ENCODE measurements at regions not wholly inside any gene's neighbourhood (a gene's known extent, or its start where the extent isn't known, plus 50 kb on each side); places are given as distances from the start of the nearest gene placed in this dataset.

DNA sequence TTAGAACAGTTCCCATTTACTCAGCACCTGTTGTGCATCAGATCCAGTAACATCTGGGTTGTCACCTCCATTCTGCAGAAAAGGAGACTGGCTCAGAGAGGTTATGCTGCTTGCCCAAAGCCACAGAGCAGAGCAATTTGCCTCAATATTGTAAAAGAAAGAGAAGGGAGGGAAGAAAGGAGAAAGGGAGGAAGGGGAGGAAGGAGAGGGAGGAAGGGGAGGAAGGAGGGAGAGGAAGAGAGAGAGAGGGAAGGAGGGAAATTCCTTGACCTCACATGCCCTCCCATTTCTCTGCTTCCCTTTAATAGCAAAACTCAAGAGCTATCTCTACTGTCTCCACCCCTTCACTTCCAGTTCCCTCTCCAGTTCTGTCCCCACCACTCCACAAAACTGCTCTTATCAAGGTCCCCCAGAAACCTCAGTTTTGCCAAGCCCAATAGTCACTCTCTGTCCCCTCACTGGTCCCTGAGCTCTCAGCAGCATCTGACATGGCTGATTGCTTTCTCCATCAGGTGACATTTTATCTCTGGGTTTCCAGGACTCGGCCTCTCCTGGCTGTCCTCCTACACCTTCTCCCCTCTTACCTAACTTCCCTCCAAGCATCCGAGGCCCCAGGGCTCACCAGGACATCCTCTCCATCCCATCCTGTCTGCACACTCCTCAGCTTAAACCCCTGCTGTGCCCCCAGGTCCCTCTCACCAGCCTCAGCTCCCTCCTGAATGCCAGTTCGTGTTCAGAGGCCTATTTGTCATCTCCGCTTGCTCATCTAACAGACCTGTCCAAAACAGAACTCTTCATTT lies 104.7 kb upstream of the LINGO1 start:
- ChIA-PET POLR2A (no interaction called here), CTCF (interaction anchor here (0.9 kb wide), 1 partner anchor 104 kb away, joined by 3 read pairs; no protein-coding TSS in a partner anchor)
- in situ Hi-C loops (cut with HindIII; ENCODE audit: low pct_unique_long_range_greater_than_20kb, low sequenced_read_pairs) = no loop called here

DNA sequence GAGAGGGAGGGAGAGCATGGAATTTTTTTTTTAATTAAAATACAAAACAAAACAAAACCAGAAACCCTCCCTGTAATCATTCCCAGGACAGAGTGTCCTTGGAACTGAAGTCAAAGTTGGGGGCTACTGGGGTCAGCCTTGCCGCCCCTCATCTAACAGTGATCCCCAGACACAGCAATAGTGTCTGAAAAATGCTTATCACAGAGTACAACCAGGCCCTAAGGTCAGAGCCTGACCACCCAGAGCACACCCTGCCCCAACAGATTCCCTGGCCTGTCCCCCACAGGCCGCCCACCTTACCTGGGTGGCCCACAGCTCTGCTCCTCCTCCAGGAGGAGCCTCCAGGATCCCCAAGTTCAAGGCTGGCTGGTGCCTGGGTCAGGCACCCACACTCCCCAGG lies 101.6 kb upstream of the LINGO1 start:
- H3K4me3 ChIP-seq (ENCODE audit: low read depth in 2 of 2, low read length in 2 of 2) = no peak overlapping the region
- TF ChIP-seq SIN3A (IDR thresholded peaks at IDR 0.05; ENCODE audit: borderline replicate concordance, insufficient read depth, low read depth, low read length) = no peak
- TF ChIP-seq, protein P1, sequence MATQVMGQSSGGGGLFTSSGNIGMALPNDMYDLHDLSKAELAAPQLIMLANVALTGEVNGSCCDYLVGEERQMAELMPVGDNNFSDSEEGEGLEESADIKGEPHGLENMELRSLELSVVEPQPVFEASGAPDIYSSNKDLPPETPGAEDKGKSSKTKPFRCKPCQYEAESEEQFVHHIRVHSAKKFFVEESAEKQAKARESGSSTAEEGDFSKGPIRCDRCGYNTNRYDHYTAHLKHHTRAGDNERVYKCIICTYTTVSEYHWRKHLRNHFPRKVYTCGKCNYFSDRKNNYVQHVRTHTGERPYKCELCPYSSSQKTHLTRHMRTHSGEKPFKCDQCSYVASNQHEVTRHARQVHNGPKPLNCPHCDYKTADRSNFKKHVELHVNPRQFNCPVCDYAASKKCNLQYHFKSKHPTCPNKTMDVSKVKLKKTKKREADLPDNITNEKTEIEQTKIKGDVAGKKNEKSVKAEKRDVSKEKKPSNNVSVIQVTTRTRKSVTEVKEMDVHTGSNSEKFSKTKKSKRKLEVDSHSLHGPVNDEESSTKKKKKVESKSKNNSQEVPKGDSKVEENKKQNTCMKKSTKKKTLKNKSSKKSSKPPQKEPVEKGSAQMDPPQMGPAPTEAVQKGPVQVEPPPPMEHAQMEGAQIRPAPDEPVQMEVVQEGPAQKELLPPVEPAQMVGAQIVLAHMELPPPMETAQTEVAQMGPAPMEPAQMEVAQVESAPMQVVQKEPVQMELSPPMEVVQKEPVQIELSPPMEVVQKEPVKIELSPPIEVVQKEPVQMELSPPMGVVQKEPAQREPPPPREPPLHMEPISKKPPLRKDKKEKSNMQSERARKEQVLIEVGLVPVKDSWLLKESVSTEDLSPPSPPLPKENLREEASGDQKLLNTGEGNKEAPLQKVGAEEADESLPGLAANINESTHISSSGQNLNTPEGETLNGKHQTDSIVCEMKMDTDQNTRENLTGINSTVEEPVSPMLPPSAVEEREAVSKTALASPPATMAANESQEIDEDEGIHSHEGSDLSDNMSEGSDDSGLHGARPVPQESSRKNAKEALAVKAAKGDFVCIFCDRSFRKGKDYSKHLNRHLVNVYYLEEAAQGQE (IDR thresholded peaks at IDR 0.05; ENCODE audit: insufficient read depth in 1 of 2, low read depth in 2 of 2, low read length in 1 of 2) = no peak
- TF ChIP-seq, protein P2, sequence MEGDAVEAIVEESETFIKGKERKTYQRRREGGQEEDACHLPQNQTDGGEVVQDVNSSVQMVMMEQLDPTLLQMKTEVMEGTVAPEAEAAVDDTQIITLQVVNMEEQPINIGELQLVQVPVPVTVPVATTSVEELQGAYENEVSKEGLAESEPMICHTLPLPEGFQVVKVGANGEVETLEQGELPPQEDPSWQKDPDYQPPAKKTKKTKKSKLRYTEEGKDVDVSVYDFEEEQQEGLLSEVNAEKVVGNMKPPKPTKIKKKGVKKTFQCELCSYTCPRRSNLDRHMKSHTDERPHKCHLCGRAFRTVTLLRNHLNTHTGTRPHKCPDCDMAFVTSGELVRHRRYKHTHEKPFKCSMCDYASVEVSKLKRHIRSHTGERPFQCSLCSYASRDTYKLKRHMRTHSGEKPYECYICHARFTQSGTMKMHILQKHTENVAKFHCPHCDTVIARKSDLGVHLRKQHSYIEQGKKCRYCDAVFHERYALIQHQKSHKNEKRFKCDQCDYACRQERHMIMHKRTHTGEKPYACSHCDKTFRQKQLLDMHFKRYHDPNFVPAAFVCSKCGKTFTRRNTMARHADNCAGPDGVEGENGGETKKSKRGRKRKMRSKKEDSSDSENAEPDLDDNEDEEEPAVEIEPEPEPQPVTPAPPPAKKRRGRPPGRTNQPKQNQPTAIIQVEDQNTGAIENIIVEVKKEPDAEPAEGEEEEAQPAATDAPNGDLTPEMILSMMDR (IDR thresholded peaks at IDR 0.05) = no peak
- no peak for TF ChIP-seq TCF7L2 (IDR thresholded peaks at IDR 0.05; ENCODE audit: low read depth, low read length)
- no peak for TF ChIP-seq POLR2AphosphoS5 (IDR thresholded peaks at IDR 0.05; ENCODE audit: low read depth, low read length)
- DNase-seq (ENCODE audit: low read depth, low spot score) (no peak), ATAC-seq (no peak)
- ChIA-PET CTCF (no interaction called here), POLR2A (no interaction called here)
- no peaks in the 10 kb centered on the region; the same call in 1 of the 2 replicates for H3K27me3 ChIP-seq (ENCODE audit: control insufficient read depth, insufficient read depth, low read length)
- H3K36me3 ChIP-seq (ENCODE audit: control insufficient read depth, insufficient read depth, low read length) = no peaks in the 10 kb centered on the region
- no TSS peak for BruUV-seq (replicated peaks)
- no peaks in the 10 kb centered on the region for H3K9me3 ChIP-seq (ENCODE audit: control insufficient read depth, insufficient read depth, low read depth, low read length)
- in situ Hi-C loops (cut with HindIII; ENCODE audit: low pct_unique_long_range_greater_than_20kb, low sequenced_read_pairs) (no loop called here), intact Hi-C loops (cut with micrococcal nuclease; ENCODE audit: unreplicated experiment) (no loop called here)
- H3K4me1 ChIP-seq (ENCODE audit: control insufficient read depth, insufficient read depth, low read length) = no peaks in the 10 kb centered on the region
- no peak overlapping the region for H3K27ac ChIP-seq (ENCODE audit: low read length)

More for the DNA sequence above, 104.7 kb upstream of the LINGO1 start:
- Histone ChIP-seq H3K27me3 (ENCODE audit: control insufficient read depth, insufficient read depth, low read length) (no peaks in the 10 kb centered on the region; the same call in 1 of the 2 replicates), H3K4me3 (ENCODE audit: low read depth in 2 of 2, low read length in 2 of 2) (no peak overlapping the region), H3K9me3 (ENCODE audit: control insufficient read depth, insufficient read depth, low read depth, low read length) (no peaks in the 10 kb centered on the region), H3K27ac (ENCODE audit: low read length) (no peak overlapping the region), H3K36me3 (ENCODE audit: control insufficient read depth, insufficient read depth, low read length) (no peaks in the 10 kb centered on the region), H3K4me1 (ENCODE audit: control insufficient read depth, insufficient read depth, low read length) (no peaks in the 10 kb centered on the region)
- BruUV-seq (replicated peaks) = no TSS peak
- ATAC-seq (no peak), DNase-seq (ENCODE audit: low read depth, low spot score) (no peak)
- intact Hi-C loops (cut with micrococcal nuclease; ENCODE audit: unreplicated experiment) = no loop called here
- TF ChIP-seq, protein P1 (IDR thresholded peaks at IDR 0.05; ENCODE audit: insufficient read depth in 1 of 2, low read depth in 2 of 2, low read length in 1 of 2) = no peak
- TF ChIP-seq POLR2AphosphoS5 (IDR thresholded peaks at IDR 0.05; ENCODE audit: low read depth, low read length) = no peak
- TF ChIP-seq SIN3A (IDR thresholded peaks at IDR 0.05; ENCODE audit: borderline replicate concordance, insufficient read depth, low read depth, low read length) = no peak
- no peak for TF ChIP-seq TCF7L2 (IDR thresholded peaks at IDR 0.05; ENCODE audit: low read depth, low read length)
- TF ChIP-seq, protein P2 (IDR thresholded peaks at IDR 0.05) = no peak

Data from Panc1 (cell line).